ENCODE measurements at regions not wholly inside any gene's neighbourhood (a gene's known extent, or its start where the extent isn't known, plus 50 kb on each side); places are given as distances from the start of the nearest gene placed in this dataset.

- TF ChIP-seq, protein P1, sequence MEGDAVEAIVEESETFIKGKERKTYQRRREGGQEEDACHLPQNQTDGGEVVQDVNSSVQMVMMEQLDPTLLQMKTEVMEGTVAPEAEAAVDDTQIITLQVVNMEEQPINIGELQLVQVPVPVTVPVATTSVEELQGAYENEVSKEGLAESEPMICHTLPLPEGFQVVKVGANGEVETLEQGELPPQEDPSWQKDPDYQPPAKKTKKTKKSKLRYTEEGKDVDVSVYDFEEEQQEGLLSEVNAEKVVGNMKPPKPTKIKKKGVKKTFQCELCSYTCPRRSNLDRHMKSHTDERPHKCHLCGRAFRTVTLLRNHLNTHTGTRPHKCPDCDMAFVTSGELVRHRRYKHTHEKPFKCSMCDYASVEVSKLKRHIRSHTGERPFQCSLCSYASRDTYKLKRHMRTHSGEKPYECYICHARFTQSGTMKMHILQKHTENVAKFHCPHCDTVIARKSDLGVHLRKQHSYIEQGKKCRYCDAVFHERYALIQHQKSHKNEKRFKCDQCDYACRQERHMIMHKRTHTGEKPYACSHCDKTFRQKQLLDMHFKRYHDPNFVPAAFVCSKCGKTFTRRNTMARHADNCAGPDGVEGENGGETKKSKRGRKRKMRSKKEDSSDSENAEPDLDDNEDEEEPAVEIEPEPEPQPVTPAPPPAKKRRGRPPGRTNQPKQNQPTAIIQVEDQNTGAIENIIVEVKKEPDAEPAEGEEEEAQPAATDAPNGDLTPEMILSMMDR (IDR thresholded peaks at IDR 0.05): no peak
- no peak for TF ChIP-seq POLR2A (IDR thresholded peaks at IDR 0.05)
Measured at GRCh38 chr10:76811430-76811829, 826.2 kb downstream of the KCNMA1 start.

Data from thyroid gland (tissue), 4 donors.